ENCODE measurements at regions not wholly inside any gene's neighbourhood (a gene's known extent, or its start where the extent isn't known, plus 50 kb on each side); places are given as distances from the start of the nearest gene placed in this dataset.

- CTCF ChIA-PET: no interaction called here
- no peak overlapping the region for H3K4me3 ChIP-seq (ENCODE audit: low read length)
- intact Hi-C loops (cut with DNase I, micrococcal nuclease): no loop called here
These were observed 185.3 kb upstream of the FMN2 start for GRCh38 chr1:239906394-239906793.

GRCh38 chr1:239909898-239910297 is 181.8 kb upstream of the FMN2 start:
- CTCF ChIA-PET: no interaction called here
- Histone ChIP-seq H3K4me3 (ENCODE audit: low read length) (no peak overlapping the region), H3K9me3 (ENCODE audit: control insufficient read depth in 1 of 2, insufficient read depth in 1 of 2, low read length in 2 of 2) (no peaks in the 10 kb centered on the region), H3K36me3 (ENCODE audit: insufficient read depth, low read length) (no peaks in the 10 kb centered on the region), H3K4me1 (ENCODE audit: insufficient read depth, low read length) (no peaks in the 10 kb centered on the region), H3K27me3 (ENCODE audit: control insufficient read depth in 1 of 2, insufficient read depth in 2 of 2, low read length in 2 of 2) (no peaks in the 10 kb centered on the region), H3K27ac (ENCODE audit: low read depth in 1 of 2, low read length in 2 of 2) (no peak overlapping the region)
- ATAC-seq (ENCODE audit: poor library complexity): no peak
- peak in 2 of 14 experiments; percentile 48 to 52 for DNase-seq
- H3K36me3 Mint-ChIP-seq (ENCODE audit: low read depth): no peaks in the 10 kb centered on the region
- no peak overlapping the region for H3K27ac Mint-ChIP-seq
- H3K9me3 Mint-ChIP-seq: no peaks in the 10 kb centered on the region
- H3K4me1 Mint-ChIP-seq (ENCODE audit: low read depth): no peaks in the 10 kb centered on the region
- no peak for TF ChIP-seq CTCF (IDR thresholded peaks at IDR 0.05)
- no peak overlapping the region for H3K4me3 Mint-ChIP-seq
- POLR2A ChIA-PET: no interaction called here
- intact Hi-C loops (cut with DNase I, micrococcal nuclease): no loop called here
- H3K27me3 Mint-ChIP-seq: no peaks in the 10 kb centered on the region

More at GRCh38 chr1:239906394-239906793, 185.3 kb upstream of the FMN2 start:
- no peaks in the 10 kb centered on the region for H3K4me1 ChIP-seq (ENCODE audit: insufficient read depth, low read length)
- no peaks in the 10 kb centered on the region for H3K4me1 Mint-ChIP-seq (ENCODE audit: low read depth)
- no peak overlapping the region for H3K27ac Mint-ChIP-seq
- H3K36me3 Mint-ChIP-seq (ENCODE audit: low read depth): no peaks in the 10 kb centered on the region
- no peaks in the 10 kb centered on the region for H3K9me3 ChIP-seq (ENCODE audit: control insufficient read depth in 1 of 2, insufficient read depth in 1 of 2, low read length in 2 of 2)
- no peak overlapping the region for H3K4me3 Mint-ChIP-seq
- H3K9me3 Mint-ChIP-seq: no peaks in the 10 kb centered on the region
- H3K36me3 ChIP-seq (ENCODE audit: insufficient read depth, low read length): no peaks in the 10 kb centered on the region
- ATAC-seq (ENCODE audit: poor library complexity) (no peak), DNase-seq (no peak)
- TF ChIP-seq CTCF (IDR thresholded peaks at IDR 0.05): no peak
- peaks cover 0 to 7% of the 10 kb centered on the region in 2 experiments for H3K27me3 ChIP-seq (ENCODE audit: control insufficient read depth in 1 of 2, insufficient read depth in 2 of 2, low read length in 2 of 2)
- POLR2A ChIA-PET: no interaction called here
- H3K27ac ChIP-seq (ENCODE audit: low read depth in 1 of 2, low read length in 2 of 2): no peak overlapping the region
- no peaks in the 10 kb centered on the region for H3K27me3 Mint-ChIP-seq

GRCh38 chr1:239912471-239912870 is 179.2 kb upstream of the FMN2 start:
- Mint-ChIP-seq H3K36me3 (ENCODE audit: low read depth) (no peaks in the 10 kb centered on the region), H3K27ac (no peak overlapping the region), H3K4me1 (ENCODE audit: low read depth) (no peaks in the 10 kb centered on the region), H3K9me3 (no peaks in the 10 kb centered on the region), H3K27me3 (peaks cover 6% of the 10 kb centered on the region), H3K4me3 (no peak overlapping the region)
- H3K27me3 ChIP-seq (ENCODE audit: control insufficient read depth in 1 of 2, insufficient read depth in 2 of 2, low read length in 2 of 2): no peaks in the 10 kb centered on the region
- H3K36me3 ChIP-seq (ENCODE audit: insufficient read depth, low read length): no peaks in the 10 kb centered on the region
- POLR2A ChIA-PET: no interaction called here
- no peaks in the 10 kb centered on the region for H3K4me1 ChIP-seq (ENCODE audit: insufficient read depth, low read length)
- DNase-seq (no peak), ATAC-seq (ENCODE audit: poor library complexity) (no peak)
- CTCF ChIA-PET: interaction anchor here (0.7 kb wide), 1 partner anchor 154 kb away, joined by 4 read pairs; no protein-coding TSS in a partner anchor
- no peaks in the 10 kb centered on the region for H3K9me3 ChIP-seq (ENCODE audit: control insufficient read depth in 1 of 2, insufficient read depth in 1 of 2, low read length in 2 of 2)
- H3K4me3 ChIP-seq (ENCODE audit: low read length): no peak overlapping the region
- no peak overlapping the region for H3K27ac ChIP-seq (ENCODE audit: low read depth in 1 of 2, low read length in 2 of 2)
- TF ChIP-seq CTCF (IDR thresholded peaks at IDR 0.05): no peak
- intact Hi-C loops (cut with DNase I, micrococcal nuclease): no loop called here

Data from CD4-positive, alpha-beta T cell (primary cell).